T1000 (cell line): ENCODE measurements at regions not wholly inside any gene's neighbourhood (a gene's known extent, or its start where the extent isn't known, plus 50 kb on each side); places are given as distances from the start of the nearest gene placed in this dataset.
A peak's percentile ranks its signal among the peaks of the same experiment; 100 is the strongest.

ENCODE experiments used
- DNase-seq: peaks from one replicate; lab custom pipeline; 2025; ENCODE audit warnings: mixed read lengths; lab: John Stamatoyannopoulos, UW

GRCh38 chr15:95499397-95499796 is 831.1 kb upstream of the NR2F2 start:
- no peak for DNase-seq

- DNase-seq, result no peak
Observed at GRCh38 chr15:95501865-95502264, 828.6 kb upstream of the NR2F2 start.

DNA sequence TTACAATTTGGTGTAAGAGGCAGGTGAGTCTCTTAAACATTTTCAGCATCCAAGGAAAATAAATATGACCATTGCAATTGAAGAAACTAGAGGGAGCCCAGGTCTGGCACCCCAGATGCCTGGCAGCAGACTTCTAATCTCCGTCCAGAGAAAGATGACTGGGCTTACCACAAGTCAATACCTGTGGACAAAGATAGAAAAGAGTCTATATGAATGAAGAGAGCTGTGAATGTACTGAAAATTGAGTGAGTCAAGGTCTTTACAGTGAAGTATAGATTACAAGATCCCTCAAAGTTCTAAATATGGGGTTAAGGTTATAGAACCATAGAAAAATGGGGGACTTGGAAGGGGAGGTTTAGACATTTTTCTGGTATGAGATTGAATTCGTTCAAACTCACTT is 827.4 kb upstream of the NR2F2 start:
- DNase-seq, result no peak

- no peak for DNase-seq
Observed at GRCh38 chr15:95503640-95504225, 826.8 kb upstream of the NR2F2 start.

DNA sequence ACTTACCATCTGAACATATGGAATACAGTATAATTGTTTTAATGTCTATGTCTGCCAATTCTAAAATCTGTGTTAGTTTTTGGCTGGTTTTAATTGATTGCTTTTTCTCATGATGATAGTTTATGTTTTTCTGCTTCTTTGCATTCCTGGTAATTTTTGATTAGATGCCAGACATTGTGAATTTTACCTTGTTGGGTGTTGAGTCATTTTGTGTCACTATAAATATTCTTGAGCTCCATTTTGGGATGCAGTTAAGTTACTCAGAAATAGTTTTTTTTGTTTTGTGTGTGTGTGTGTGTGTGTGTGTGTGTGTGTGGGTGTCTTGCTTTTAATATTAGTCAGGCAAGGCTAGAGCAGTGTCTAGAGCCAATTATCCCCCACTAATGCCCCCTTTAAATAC is 818.8 kb upstream of the NR2F2 start:
- no peak for DNase-seq

- DNase-seq, result no peak
Observed at GRCh38 chr15:95512906-95513305, 817.6 kb upstream of the NR2F2 start.

DNA sequence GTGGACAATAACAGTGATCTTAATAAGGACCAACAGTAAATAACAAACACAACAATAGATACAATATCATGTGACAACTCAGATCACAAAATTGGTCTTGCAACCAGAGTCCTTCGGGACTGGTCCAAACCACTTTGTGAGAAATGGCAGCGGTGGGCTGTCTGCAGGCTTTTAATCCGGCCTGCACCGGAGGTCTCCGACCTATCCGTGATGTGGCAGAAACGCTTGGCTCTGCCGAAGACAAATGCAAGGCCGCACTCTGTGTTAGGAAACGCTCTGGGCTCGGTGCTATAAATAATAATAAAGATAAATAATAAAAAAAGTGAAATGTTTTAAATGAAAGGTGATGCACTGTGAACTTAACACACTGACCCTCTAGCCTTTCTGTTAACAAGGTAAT is 810.6 kb upstream of the NR2F2 start:
- no peak for DNase-seq

DNA sequence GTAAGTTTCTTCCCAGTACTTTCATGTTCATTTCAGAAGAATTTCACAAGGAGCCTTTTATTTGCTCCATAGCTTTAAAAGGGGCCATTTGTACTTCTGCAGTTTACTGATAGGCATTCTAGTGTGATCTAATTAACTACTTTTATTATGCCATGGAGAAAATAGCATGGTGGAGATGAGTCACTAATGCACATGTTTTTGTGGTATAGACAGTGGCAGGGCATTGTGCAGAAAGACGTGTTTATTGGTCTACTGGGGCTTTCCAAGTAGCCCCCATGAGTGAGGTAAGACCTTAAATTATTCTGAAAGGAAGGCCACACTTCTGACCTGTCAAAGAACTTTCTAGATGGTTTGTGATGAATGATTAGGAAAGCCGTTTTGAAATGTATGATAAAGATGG is 810.0 kb upstream of the NR2F2 start:
- no peak for DNase-seq

- DNase-seq, result no peak
Observed at GRCh38 chr15:95520922-95521321, 809.6 kb upstream of the NR2F2 start.

DNA sequence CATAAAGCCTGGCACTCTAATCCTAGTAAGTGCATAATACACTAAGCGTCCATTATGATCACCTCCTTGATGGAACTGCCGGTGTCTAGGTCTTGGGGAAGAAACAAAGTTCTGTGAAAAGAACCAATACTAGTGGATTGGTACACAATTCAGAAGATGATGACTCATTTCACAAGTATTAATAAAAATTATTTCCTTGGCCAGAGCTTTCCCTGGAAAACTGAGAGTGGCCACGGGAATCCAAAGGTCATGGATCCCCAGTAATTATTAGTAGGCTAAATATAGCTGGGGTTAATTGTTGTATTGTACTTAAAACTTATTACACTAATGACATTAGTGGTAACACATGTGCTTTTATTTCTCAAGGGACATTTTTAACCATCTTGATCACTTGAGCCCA is 808.0 kb upstream of the NR2F2 start:
- no peak for DNase-seq

GRCh38 chr15:95528920-95529319 is 801.6 kb upstream of the NR2F2 start:
- no peak for DNase-seq

DNA sequence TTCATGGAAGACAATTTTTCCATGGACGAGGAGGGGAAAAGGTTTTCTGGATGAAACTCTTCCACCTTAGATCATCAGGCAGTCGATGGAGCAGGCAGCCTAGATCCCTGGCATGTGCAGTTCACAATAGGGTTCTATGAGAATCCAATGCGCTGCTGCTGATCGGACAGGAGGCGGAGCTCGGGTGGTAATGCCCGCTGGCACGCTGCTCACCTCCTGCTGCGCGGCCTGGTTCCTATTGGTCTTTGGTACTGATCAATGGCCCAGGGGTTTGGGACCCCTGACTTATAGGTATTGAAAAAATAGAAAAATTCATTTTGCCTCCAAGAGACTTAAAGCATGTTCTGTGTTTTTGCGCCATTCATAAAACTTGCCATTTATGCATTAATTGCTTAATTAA is 793.9 kb upstream of the NR2F2 start:
- DNase-seq, result no peak

- DNase-seq, result no peak
Observed at GRCh38 chr15:95538693-95539092, 791.8 kb upstream of the NR2F2 start.

DNA sequence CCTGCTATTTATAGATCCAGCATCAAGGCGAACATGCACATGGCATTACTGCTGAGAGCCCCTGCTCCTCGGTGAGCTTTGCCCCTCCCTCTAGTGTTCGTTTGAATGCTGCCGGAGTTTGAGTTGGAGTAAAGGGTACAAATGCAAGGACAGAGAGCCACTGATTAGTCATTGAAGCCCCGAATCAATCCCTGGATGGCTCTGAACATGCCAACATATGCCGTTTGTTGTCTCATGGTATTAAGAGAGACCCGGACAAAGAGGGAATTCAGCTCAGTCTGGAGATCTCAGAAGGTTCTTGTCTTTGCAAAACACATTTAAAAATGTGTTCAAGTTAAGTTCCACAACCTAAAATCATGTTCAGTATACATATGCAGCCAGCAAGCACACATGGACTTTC is 789.2 kb upstream of the NR2F2 start:
- DNase-seq, result no peak

- no peak for DNase-seq
Observed at GRCh38 chr15:95549168-95549738, 781.2 kb upstream of the NR2F2 start.

- DNase-seq, result no peak
Observed at GRCh38 chr15:95550702-95551101, 779.8 kb upstream of the NR2F2 start.

- no peak for DNase-seq
Observed at GRCh38 chr15:95556225-95556624, 774.3 kb upstream of the NR2F2 start.

GRCh38 chr15:95556866-95557225 is 773.7 kb upstream of the NR2F2 start:
- DNase-seq, result no peak

DNA sequence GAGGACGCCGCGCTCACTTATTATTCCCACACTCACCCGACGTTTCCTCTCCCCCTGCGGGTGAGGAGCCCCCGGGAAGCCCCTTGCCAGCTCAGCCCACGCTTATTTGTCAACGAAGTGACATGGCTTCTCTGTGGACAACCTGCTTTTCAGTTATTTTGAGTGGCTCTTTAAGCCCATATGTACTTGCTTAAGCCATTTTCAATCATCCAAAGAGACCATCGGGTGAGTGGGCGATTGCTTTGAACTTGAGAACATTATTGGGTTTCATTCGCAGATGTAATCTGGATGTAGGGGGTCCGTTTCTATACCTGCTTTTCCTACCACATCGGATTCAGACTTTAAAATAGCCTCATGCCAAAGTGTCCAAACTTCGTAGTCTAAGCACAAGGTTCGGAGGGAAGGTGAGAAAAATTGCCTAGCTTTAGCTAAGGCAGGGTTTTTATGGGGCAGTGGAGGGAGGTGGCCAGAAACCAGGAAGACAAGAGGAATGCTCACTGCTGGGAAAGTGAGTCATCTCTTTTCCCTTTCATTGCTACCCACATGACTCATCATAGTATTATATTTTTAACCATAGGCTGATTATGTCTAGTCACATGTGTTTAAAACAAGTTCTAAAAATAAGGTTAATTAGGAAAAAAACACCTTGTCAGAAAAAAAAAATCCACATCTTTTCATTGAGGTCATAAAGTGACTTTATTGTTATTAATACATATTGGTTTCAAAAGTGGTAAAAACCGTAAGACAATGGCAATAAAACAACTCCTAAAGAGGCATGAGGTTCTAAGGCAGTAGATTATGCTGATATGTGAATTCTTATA is 773.1 kb upstream of the NR2F2 start:
- DNase-seq, result peak; percentile 45

DNA sequence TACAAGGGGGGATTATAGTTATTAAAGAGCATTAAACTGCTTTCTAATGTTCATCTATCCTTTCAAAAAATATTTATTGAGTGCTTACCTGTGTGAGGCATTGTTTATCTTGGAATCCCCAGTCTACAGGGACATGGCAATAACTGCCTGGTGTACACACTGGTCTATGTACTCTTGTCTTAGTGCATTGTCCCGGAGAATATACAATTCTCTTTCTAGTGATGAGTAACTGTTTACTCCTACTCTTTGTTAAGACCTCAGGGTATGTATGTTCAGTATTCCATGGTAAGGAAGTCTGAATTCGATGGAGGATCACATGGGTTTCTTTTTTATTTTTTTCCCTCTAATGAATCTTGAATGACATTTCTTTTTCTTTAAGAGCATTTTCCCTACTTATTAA is 772.4 kb upstream of the NR2F2 start:
- no peak for DNase-seq

- no peak for DNase-seq
Observed at GRCh38 chr15:95558916-95559315, 771.6 kb upstream of the NR2F2 start.

GRCh38 chr15:95559875-95560394 is 770.6 kb upstream of the NR2F2 start:
- peak; percentile 37 for DNase-seq

DNA sequence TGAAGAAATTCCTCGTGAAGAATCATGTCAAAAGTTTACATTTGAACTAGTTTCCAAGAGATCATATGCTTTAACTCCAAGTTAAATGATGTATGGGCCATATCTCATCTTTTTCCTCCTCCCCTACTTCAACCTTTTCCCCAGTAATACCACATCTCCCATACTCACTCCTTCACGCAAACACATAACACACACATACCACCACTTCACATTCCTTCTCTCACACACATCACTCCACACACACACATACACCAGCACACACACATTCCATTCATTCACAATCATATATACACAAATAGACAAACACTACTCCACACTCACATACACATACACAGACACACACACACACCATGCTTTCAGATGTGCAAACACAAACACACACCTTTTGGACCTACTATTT is 769.0 kb upstream of the NR2F2 start:
- DNase-seq, result no peak
